ENCODE measurements at regions not wholly inside any gene's neighbourhood (a gene's known extent, or its start where the extent isn't known, plus 50 kb on each side); places are given as distances from the start of the nearest gene placed in this dataset.

DNA sequence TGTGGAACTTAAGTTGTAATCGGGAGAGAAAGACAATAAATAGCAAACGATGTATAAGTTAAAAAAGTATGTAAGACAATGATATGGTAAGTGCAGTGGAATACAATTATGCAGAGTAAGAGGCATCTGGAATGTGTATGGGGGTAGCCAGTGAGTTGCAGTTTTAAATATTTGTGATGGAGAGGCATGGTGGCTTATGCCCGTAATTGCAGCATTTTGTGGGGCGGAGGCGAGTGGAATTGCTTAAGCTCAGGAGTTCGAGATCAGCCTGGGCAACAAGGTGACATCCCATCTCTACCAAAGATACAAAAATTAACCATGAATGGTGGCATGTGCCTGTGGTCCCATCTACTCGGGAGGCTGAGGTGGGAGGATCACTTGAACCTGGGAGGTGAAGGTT lies 52.5 kb upstream of the WDFY3 start:
- H3K9me3 ChIP-seq (ENCODE audit: control insufficient read depth, insufficient read depth, low read length) = no peaks in the 10 kb centered on the region
- TF ChIP-seq, protein P1, sequence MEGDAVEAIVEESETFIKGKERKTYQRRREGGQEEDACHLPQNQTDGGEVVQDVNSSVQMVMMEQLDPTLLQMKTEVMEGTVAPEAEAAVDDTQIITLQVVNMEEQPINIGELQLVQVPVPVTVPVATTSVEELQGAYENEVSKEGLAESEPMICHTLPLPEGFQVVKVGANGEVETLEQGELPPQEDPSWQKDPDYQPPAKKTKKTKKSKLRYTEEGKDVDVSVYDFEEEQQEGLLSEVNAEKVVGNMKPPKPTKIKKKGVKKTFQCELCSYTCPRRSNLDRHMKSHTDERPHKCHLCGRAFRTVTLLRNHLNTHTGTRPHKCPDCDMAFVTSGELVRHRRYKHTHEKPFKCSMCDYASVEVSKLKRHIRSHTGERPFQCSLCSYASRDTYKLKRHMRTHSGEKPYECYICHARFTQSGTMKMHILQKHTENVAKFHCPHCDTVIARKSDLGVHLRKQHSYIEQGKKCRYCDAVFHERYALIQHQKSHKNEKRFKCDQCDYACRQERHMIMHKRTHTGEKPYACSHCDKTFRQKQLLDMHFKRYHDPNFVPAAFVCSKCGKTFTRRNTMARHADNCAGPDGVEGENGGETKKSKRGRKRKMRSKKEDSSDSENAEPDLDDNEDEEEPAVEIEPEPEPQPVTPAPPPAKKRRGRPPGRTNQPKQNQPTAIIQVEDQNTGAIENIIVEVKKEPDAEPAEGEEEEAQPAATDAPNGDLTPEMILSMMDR (IDR thresholded peaks at IDR 0.05; ENCODE audit: low read depth, low read length) = no peak
- H3K4me3 ChIP-seq (ENCODE audit: low read depth, low read length) = no peak overlapping the region
- no peak overlapping the region for H3K27ac ChIP-seq (ENCODE audit: low read depth, low read length)
- DNase-seq (ENCODE audit: low read depth, low spot score) = no peak
- POLR2A ChIA-PET = no interaction called here
- CTCF ChIA-PET = no interaction called here
- no peaks in the 10 kb centered on the region for H3K27me3 ChIP-seq (ENCODE audit: control insufficient read depth, insufficient read depth, low read length)

DNA sequence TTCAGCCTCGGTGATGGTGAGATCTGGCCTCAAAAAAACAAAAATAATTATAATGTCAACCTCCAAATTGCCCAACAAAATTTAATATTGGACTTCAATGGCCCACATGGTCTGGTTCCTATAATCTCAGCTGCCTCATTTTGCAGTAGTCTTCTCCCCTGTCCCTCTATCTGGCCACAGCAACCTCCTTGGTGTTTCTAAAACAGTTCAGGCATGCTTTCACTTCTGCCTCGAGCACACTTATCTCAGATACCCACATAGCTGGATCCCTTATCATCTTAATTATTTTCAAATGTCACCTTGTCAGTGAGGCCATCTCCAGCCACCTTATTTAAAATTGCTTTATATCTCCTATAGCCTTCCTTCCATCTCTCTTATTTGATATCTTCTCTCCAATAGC lies 52.9 kb upstream of the WDFY3 start:
- CTCF ChIA-PET = no interaction called here
- POLR2A ChIA-PET = no interaction called here
- Histone ChIP-seq H3K9me3 (ENCODE audit: control insufficient read depth, insufficient read depth, low read length) (no peaks in the 10 kb centered on the region), H3K27ac (ENCODE audit: low read depth, low read length) (no peak overlapping the region), H3K27me3 (ENCODE audit: control insufficient read depth, insufficient read depth, low read length) (no peaks in the 10 kb centered on the region), H3K4me3 (ENCODE audit: low read depth, low read length) (no peak overlapping the region)
- TF ChIP-seq, protein P1 (IDR thresholded peaks at IDR 0.05; ENCODE audit: low read depth, low read length) = no peak
- DNase-seq (ENCODE audit: low read depth, low spot score) = no peak

- CTCF ChIA-PET = no interaction called here
Measured at GRCh38 chr4:85024671-85025070, 58.2 kb upstream of the WDFY3 start.

GRCh38 chr4:85028910-85029309 lies 62.4 kb upstream of the WDFY3 start:
- Histone ChIP-seq H3K27me3 (ENCODE audit: control insufficient read depth, insufficient read depth, low read length) (no peaks in the 10 kb centered on the region), H3K9me3 (ENCODE audit: control insufficient read depth, insufficient read depth, low read length) (no peaks in the 10 kb centered on the region), H3K4me3 (ENCODE audit: low read depth, low read length) (no peak overlapping the region), H3K27ac (ENCODE audit: low read depth, low read length) (no peak overlapping the region)
- no peak for DNase-seq (ENCODE audit: low read depth, low spot score)
- POLR2A ChIA-PET = no interaction called here
- CTCF ChIA-PET = no interaction called here
- TF ChIP-seq, protein P1 (IDR thresholded peaks at IDR 0.05; ENCODE audit: low read depth, low read length) = no peak

More at GRCh38 chr4:85024671-85025070, 58.2 kb upstream of the WDFY3 start:
- DNase-seq (ENCODE audit: low read depth, low spot score) = no peak
- POLR2A ChIA-PET = no interaction called here
- Histone ChIP-seq H3K27ac (ENCODE audit: low read depth, low read length) (no peak overlapping the region), H3K27me3 (ENCODE audit: control insufficient read depth, insufficient read depth, low read length) (no peaks in the 10 kb centered on the region), H3K4me3 (ENCODE audit: low read depth, low read length) (no peak overlapping the region), H3K9me3 (ENCODE audit: control insufficient read depth, insufficient read depth, low read length) (no peaks in the 10 kb centered on the region)
- TF ChIP-seq, protein P1 (IDR thresholded peaks at IDR 0.05; ENCODE audit: low read depth, low read length) = no peak

- Histone ChIP-seq H3K4me3 (ENCODE audit: low read depth, low read length) (no peak overlapping the region), H3K27me3 (ENCODE audit: control insufficient read depth, insufficient read depth, low read length) (no peaks in the 10 kb centered on the region), H3K9me3 (ENCODE audit: control insufficient read depth, insufficient read depth, low read length) (no peaks in the 10 kb centered on the region), H3K27ac (ENCODE audit: low read depth, low read length) (no peak overlapping the region)
- TF ChIP-seq, protein P1 (IDR thresholded peaks at IDR 0.05; ENCODE audit: low read depth, low read length) = no peak
- POLR2A ChIA-PET = no interaction called here
- no peak for DNase-seq (ENCODE audit: low read depth, low spot score)
- CTCF ChIA-PET = interaction anchor here (0.7 kb wide), 1 partner anchor 282 kb away, joined by 5 read pairs; no protein-coding TSS in a partner anchor
Measured at GRCh38 chr4:85029453-85029852, 63.0 kb upstream of the WDFY3 start.
